Endothelial cell of umbilical vein (primary cell): ENCODE measurements at regions not wholly inside any gene's neighbourhood (a gene's known extent, or its start where the extent isn't known, plus 50 kb on each side); places are given as distances from the start of the nearest gene placed in this dataset.

Source experiments
- BruUV-seq: library from RNA; stranded (reverse); fragments of 400-500 nt; replicated peaks from 2 replicates; lab custom pipeline; 2021; lab: Mats Ljungman, UMichigan
- CTCF ChIA-PET: fragments of 300-600, 350-600 bp; sonication (Branson Sonifier 250); formaldehyde crosslinking; loops from one replicate; lab custom pipeline; 2021; ENCODE audit warnings: antibody characterized with exemption, inconsistent platforms; lab: Charles Lee
- POLR2A ChIA-PET: fragments of 300-600, 350-600 bp; sonication (Branson Sonifier 250); formaldehyde crosslinking; loops from one replicate; lab custom pipeline; 2021; ENCODE audit warnings: antibody characterized with exemption, inconsistent platforms; lab: Charles Lee
- DNase-seq: peaks from one replicate; pipeline ENCODE4 v3.0.0-alpha.2; 2011; ENCODE audit warnings: low read depth, low spot score
- FAIRE-seq: peaks from 2 replicates; lab custom pipeline; 2011; peaks lifted over from hg19 to GRCh38; lab: Jason Lieb, UNC
- H2AFZ ChIP-seq: 2 replicates; pipeline ENCODE4 v1.6.0; 2012; ENCODE audit warnings: low read depth, low read length, control low read depth, inconsistent platforms
- H3K27ac ChIP-seq: 2 replicates; pipeline ENCODE4 v1.5.1; 2011; ENCODE audit warnings: low read depth, mild to moderate bottlenecking, control low read depth, low read length, moderate library complexity; ENCODE audit not compliant: insufficient read depth
- H3K27me3 ChIP-seq, 2 experiments: 2 replicates each; pipeline versions ENCODE4 v1.6.0 to v1.6.1; 2011; ENCODE audit warnings: low read length in 2 of 2, mixed read lengths in 1 of 2; ENCODE audit not compliant: control insufficient read depth in 2 of 2, insufficient read depth in 2 of 2
- H3K36me3 ChIP-seq, 2 experiments: 2 replicates in 1 of 2; 3 replicates in 1 of 2; pipeline ENCODE4 v1.5.1; 2011; ENCODE audit warnings: low read length in 2 of 2, mild to moderate bottlenecking in 1 of 2, moderate library complexity in 1 of 2; ENCODE audit not compliant: control insufficient read depth in 2 of 2, insufficient read depth in 2 of 2; ENCODE audit errors: extremely low read depth in 1 of 2
- H3K4me1 ChIP-seq: 3 replicates; pipeline ENCODE4 v1.5.1; 2011; ENCODE audit warnings: mild to moderate bottlenecking, low read length; ENCODE audit not compliant: control insufficient read depth, insufficient read depth; ENCODE audit errors: extremely low read depth
- H3K4me2 ChIP-seq: 2 replicates; pipeline ENCODE4 v1.6.1; 2011; ENCODE audit warnings: low read length, control low read depth, mixed read lengths; ENCODE audit not compliant: insufficient read depth
- H3K4me3 ChIP-seq, 3 experiments: fragments of 200-600 bp in 1 of 3; sonication (generic), shearing (Covaris generic) in 1 of 3; replicated peaks in 1 of 3; 2 replicates each; pipeline ENCODE4 v1.5.1; 2011 to 2016; ENCODE audit warnings: control low read depth in 3 of 3, low read length in 3 of 3, mild to moderate bottlenecking in 2 of 3, inconsistent platforms in 1 of 3, low read depth in 1 of 3, moderate library complexity in 1 of 3; ENCODE audit not compliant: insufficient read depth in 1 of 3
- H3K79me2 ChIP-seq: 2 replicates; pipeline ENCODE4 v1.6.0; 2012; ENCODE audit warnings: low read length, inconsistent platforms; ENCODE audit not compliant: control insufficient read depth, insufficient read depth
- H3K9ac ChIP-seq: replicated peaks from 2 replicates; pipeline ENCODE3; 2011; ENCODE audit warnings: low read length, control low read depth; ENCODE audit not compliant: insufficient read depth; ENCODE audit errors: extremely low read depth
- H3K9me1 ChIP-seq: replicated peaks from 3 replicates; pipeline ENCODE4 v1.6.0; 2011; ENCODE audit warnings: mild to moderate bottlenecking, low read length; ENCODE audit not compliant: control insufficient read depth, insufficient read depth; ENCODE audit errors: extremely low read depth
- H3K9me3 ChIP-seq: replicated peaks from 2 replicates; pipeline ENCODE4 v1.5.1; 2012; ENCODE audit warnings: low read length, inconsistent platforms; ENCODE audit not compliant: control insufficient read depth, insufficient read depth
- H4K20me1 ChIP-seq: replicated peaks from 2 replicates; pipeline ENCODE3; 2011; ENCODE audit warnings: mild to moderate bottlenecking, low read length; ENCODE audit not compliant: control insufficient read depth, insufficient read depth; ENCODE audit errors: extremely low read depth
- EZH2 ChIP-seq: IDR thresholded peaks from 2 replicates; pipeline ENCODE4 v1.6.1; 2012; ENCODE audit warnings: borderline replicate concordance, low read depth, mild to moderate bottlenecking, moderate library complexity, low read length, inconsistent platforms; ENCODE audit not compliant: severe bottlenecking
- FOS ChIP-seq: IDR thresholded peaks from 2 replicates; pipeline ENCODE4 v1.6.1; 2011; ENCODE audit warnings: mild to moderate bottlenecking, low read length, moderate library complexity, borderline replicate concordance; ENCODE audit not compliant: insufficient read depth
- GATA2 ChIP-seq: IDR thresholded peaks from 2 replicates; pipeline ENCODE4 v1.7.0; 2011; ENCODE audit warnings: low read depth, mild to moderate bottlenecking, moderate library complexity, mixed read lengths, low read length; ENCODE audit not compliant: insufficient read length, insufficient read depth
- MYC ChIP-seq: IDR thresholded peaks from one replicate; pipeline ENCODE4 v1.6.1; 2011; ENCODE audit warnings: mild to moderate bottlenecking, low read depth, low read length
- POLR2AphosphoS5 ChIP-seq: IDR thresholded peaks from 2 replicates; pipeline ENCODE4 v1.6.1; 2012; ENCODE audit warnings: low read depth, mild to moderate bottlenecking, control low read depth, low read length, moderate library complexity; ENCODE audit not compliant: insufficient read depth
- dilution Hi-C: fragments of 300-500 bp; cut with MboI; formaldehyde crosslinking; loops from one replicate; pipeline ENCODE4 v1.15.0; 2019; ENCODE audit warnings: low sequenced_read_pairs; ENCODE audit not compliant: extremely low pct_ligation_motif_present
- intact Hi-C: fragments of 100-400 bp; cut with micrococcal nuclease; formaldehyde crosslinking; loops from one replicate; pipeline ENCODE4 v1.10.0; 2022
- TF ChIP-seq, protein P1 (sequence below), 2 donors: IDR thresholded peaks; 1 replicate in 1 of 2; 2 replicates in 1 of 2; pipeline ENCODE4 v1.5.1; 2011; ENCODE audit warnings: low read length in 2 of 2, mild to moderate bottlenecking in 2 of 2, moderate library complexity in 2 of 2, control low read depth in 1 of 2, inconsistent platforms in 1 of 2, low read depth in 1 of 2; ENCODE audit not compliant: insufficient read depth in 1 of 2; ENCODE audit errors: extremely low read depth in 1 of 2
- TF ChIP-seq, protein P2 (sequence below): IDR thresholded peaks from 2 replicates; pipeline ENCODE4 v1.6.1; 2011; ENCODE audit not compliant: insufficient read depth, insufficient read length

DNA sequence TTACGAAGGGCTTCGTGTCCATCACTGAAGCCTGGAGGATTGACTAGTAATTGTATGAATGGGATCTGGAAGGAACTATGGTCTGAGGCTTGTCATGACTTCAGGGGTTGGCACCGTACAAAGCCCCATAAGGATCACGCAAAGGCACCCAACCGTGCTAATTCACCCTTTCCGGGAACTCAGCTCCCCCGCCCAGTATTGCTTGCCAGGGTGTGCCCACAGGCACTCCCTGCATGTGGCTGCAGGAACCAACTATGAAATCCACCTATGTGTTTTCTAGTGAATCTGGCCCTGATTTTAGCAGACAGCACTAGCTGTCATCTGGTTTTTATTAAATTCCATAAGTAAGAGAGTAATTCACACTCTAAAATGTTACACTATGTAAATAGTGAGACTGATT, 139.2 kb downstream of the TM2D1 start:
- H2AFZ ChIP-seq, result no peak overlapping the region
- H4K20me1 ChIP-seq, result no peaks in the 10 kb centered on the region
- no peaks in the 10 kb centered on the region for H3K79me2 ChIP-seq
- CTCF ChIA-PET, result interaction anchor here (0.8 to 5.7 kb wide), 4 partner anchors 56 to 1614 kb away, joined by 3 to 110 read pairs (median 14); no protein-coding TSS in a partner anchor
- H3K4me1 ChIP-seq, result no peaks in the 10 kb centered on the region
- dilution Hi-C loops (no loop called here), intact Hi-C loops (loop anchor here (5.0 to 10.0 kb wide), 4 partner anchors 383 to 1611 kb away; no protein-coding TSS in a partner anchor)
- BruUV-seq, result no TSS peak
- no peak overlapping the region for H3K4me3 ChIP-seq
- H3K9me1 ChIP-seq, result no peaks in the 10 kb centered on the region
- no peaks in the 10 kb centered on the region for H3K9me3 ChIP-seq
- peaks cover 0 to 2% of the 10 kb centered on the region in 2 experiments for H3K27me3 ChIP-seq
- H3K9ac ChIP-seq, result no peak overlapping the region
- FAIRE-seq (no peak), DNase-seq (no peak)
- no peak overlapping the region for H3K27ac ChIP-seq
- no peak overlapping the region for H3K4me2 ChIP-seq
- TF ChIP-seq POLR2AphosphoS5 (no peak), MYC (no peak), GATA2 (no peak), FOS (no peak), EZH2 (no peak)
- TF ChIP-seq, protein P1, sequence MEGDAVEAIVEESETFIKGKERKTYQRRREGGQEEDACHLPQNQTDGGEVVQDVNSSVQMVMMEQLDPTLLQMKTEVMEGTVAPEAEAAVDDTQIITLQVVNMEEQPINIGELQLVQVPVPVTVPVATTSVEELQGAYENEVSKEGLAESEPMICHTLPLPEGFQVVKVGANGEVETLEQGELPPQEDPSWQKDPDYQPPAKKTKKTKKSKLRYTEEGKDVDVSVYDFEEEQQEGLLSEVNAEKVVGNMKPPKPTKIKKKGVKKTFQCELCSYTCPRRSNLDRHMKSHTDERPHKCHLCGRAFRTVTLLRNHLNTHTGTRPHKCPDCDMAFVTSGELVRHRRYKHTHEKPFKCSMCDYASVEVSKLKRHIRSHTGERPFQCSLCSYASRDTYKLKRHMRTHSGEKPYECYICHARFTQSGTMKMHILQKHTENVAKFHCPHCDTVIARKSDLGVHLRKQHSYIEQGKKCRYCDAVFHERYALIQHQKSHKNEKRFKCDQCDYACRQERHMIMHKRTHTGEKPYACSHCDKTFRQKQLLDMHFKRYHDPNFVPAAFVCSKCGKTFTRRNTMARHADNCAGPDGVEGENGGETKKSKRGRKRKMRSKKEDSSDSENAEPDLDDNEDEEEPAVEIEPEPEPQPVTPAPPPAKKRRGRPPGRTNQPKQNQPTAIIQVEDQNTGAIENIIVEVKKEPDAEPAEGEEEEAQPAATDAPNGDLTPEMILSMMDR (IDR thresholded peaks at IDR 0.05; ENCODE audit: extremely low read depth in 1 of 2, insufficient read depth in 1 of 2, low read depth in 1 of 2, low read length in 2 of 2), result no peak
- TF ChIP-seq, protein P2, sequence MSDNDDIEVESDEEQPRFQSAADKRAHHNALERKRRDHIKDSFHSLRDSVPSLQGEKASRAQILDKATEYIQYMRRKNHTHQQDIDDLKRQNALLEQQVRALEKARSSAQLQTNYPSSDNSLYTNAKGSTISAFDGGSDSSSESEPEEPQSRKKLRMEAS, result no peak
- POLR2A ChIA-PET, result no interaction called here
- no peaks in the 10 kb centered on the region for H3K36me3 ChIP-seq
